ENCODE measurements at regions not wholly inside any gene's neighbourhood (a gene's known extent, or its start where the extent isn't known, plus 50 kb on each side); places are given as distances from the start of the nearest gene placed in this dataset.

DNA sequence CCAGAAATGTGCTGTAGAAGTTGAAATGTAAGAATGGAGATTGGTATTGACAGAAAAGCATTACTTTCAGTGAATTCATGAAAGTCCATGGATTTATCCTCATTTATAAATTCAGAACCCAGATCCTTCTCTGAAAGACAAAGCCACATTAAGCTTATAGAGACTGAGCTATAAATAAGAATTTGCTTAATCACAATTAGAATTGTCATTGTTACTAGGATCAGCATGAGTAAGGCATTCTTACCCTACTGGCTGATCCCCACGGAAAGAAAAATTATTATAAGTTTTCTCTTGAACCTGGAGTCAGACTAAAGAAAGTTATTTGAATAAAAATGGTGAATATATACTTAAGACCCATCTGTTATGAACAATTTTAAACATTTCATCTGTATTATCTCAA, 199.2 kb upstream of the DTNA start:
- TF ChIP-seq, protein P1, sequence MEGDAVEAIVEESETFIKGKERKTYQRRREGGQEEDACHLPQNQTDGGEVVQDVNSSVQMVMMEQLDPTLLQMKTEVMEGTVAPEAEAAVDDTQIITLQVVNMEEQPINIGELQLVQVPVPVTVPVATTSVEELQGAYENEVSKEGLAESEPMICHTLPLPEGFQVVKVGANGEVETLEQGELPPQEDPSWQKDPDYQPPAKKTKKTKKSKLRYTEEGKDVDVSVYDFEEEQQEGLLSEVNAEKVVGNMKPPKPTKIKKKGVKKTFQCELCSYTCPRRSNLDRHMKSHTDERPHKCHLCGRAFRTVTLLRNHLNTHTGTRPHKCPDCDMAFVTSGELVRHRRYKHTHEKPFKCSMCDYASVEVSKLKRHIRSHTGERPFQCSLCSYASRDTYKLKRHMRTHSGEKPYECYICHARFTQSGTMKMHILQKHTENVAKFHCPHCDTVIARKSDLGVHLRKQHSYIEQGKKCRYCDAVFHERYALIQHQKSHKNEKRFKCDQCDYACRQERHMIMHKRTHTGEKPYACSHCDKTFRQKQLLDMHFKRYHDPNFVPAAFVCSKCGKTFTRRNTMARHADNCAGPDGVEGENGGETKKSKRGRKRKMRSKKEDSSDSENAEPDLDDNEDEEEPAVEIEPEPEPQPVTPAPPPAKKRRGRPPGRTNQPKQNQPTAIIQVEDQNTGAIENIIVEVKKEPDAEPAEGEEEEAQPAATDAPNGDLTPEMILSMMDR (conservative IDR thresholded peaks at IDR 0.05; ENCODE audit: low read length), result no peak
- no peak for TF ChIP-seq EZH2phosphoT487 (IDR thresholded peaks at IDR 0.05; ENCODE audit: borderline replicate concordance, low read depth, low read length)
